SH-SY5Y (cell line): ENCODE measurements at regions not wholly inside any gene's neighbourhood (a gene's known extent, or its start where the extent isn't known, plus 50 kb on each side); places are given as distances from the start of the nearest gene placed in this dataset.

Source experiments
- GATA2 ChIP-seq: IDR thresholded peaks from 2 replicates; pipeline ENCODE4 v1.6.1; 2011; ENCODE audit warnings: mild to moderate bottlenecking, low read depth, low read length
- GATA3 ChIP-seq: IDR thresholded peaks from 2 replicates; pipeline ENCODE4 v1.6.1; 2011; ENCODE audit warnings: low read depth, mild to moderate bottlenecking, low read length, moderate library complexity

GRCh38 chr6:119612911-119613381, 263.4 kb upstream of the MAN1A1 start:
- TF ChIP-seq GATA3 = no peak
- no peak for TF ChIP-seq GATA2
